Pancreas (tissue), 10 donors: ENCODE measurements at regions not wholly inside any gene's neighbourhood (a gene's known extent, or its start where the extent isn't known, plus 50 kb on each side); places are given as distances from the start of the nearest gene placed in this dataset.

Experiments
- ATAC-seq, 4 donors: fragments of 200-7000 bp; cut with Tn5 transposase; one replicate each; pipeline versions ENCODE4 v1.8.0 to v1.9.1; 2020; ENCODE audit warnings: mild to moderate bottlenecking in 4 of 4, moderate library complexity in 4 of 4
- DNase-seq, 6 donors: peaks; one replicate each; pipeline ENCODE4 v3.0.0-alpha.2; 2020
- FAIRE-seq: peaks from 2 replicates; lab custom pipeline; 2012; peaks lifted over from hg19 to GRCh38; lab: Jason Lieb, UNC
- H3K27ac ChIP-seq, 4 donors: fragments of 200-600 bp; sonication (generic); 1 replicate in 3 of 4; 2 replicates in 1 of 4; pipeline versions ENCODE4 v1.5.0 to v1.8.0; 2020
- H3K27me3 ChIP-seq, 4 donors: fragments of 200-600 bp; one replicate each; pipeline ENCODE4 v1.8.0; 2021
- H3K36me3 ChIP-seq, 3 donors: fragments of 200-600 bp; sonication (generic) in 1 of 3; one replicate each; pipeline versions ENCODE4 v1.5.0 to v1.8.0; 2020 to 2021
- H3K4me1 ChIP-seq, 3 donors: fragments of 200-600 bp; one replicate each; pipeline ENCODE4 v1.8.0; 2021
- H3K4me3 ChIP-seq, 4 donors: fragments of 200-600 bp; sonication (generic) in 2 of 4; one replicate each; pipeline versions ENCODE4 v1.5.0 to v1.8.0; 2020 to 2021
- H3K9me3 ChIP-seq, 4 donors: fragments of 200-600 bp; one replicate each; pipeline ENCODE4 v1.8.0; 2021
- WGBS, 2 donors: extraction: QIAGEN DNeasy Blood & Tissue Kit; methylation state at CpG; one replicate each; pipeline ENCODE4 v1.1.7; 2013; 5-methylcytosine and 5-hydroxymethylcytosine counted together
- intact Hi-C, 3 donors: fragments of 100-400 bp; cut with DNase I; formaldehyde crosslinking; loops; one replicate each; pipeline versions ENCODE4 v1.11.1 to v1.14.2; 2022
- TF ChIP-seq, protein P1 (sequence below), 4 donors: fragments of 200-600 bp; sonication (generic) in 3 of 4; IDR thresholded peaks; one replicate each; pipeline versions ENCODE4 v1.5.0 to v1.8.0; 2021; ENCODE audit warnings: antibody characterized with exemption in 4 of 4
- donor health status: healthy with polysubstance abuse.
- donor health status: DM: no; HTN: no; CAD: no; lungs with moderate emphysema.
- donor health status: DM: no; HTN: no; CAD: no.
- donor health status: control.
- donor health status: control.
- donor health status: Bipolar disorder and iron deficiency.
- donor health status: DM: yes; HTN: yes; CAD: no.
- donor health status: DM: no; HTN: no; CAD: no.
- donor health status: DM: no; HTN: no; CAD: no.
- donor health status: DM: yes; HTN: yes; CAD: no.

DNA sequence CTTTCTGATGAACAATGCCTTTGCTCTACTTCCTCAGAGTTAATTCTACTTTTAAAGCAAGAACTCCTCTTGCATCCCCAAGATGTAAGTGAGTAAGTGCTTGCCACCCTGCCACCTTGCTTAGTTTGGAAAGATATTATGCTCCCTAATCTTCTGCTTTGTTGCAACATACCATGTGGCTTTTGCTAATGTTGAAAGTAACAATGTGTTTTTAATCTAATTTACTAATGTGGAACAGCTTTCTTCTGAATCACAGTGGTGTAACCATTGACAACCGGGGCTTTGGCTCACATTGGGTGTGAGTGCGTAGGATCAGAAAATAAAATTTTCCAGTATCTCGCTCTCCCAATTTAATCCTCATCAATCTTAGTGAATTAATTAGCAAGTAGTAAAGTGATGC, 254.1 kb upstream of the PTER start:
- intact Hi-C loops = no loop called here
- TF ChIP-seq, protein P1, sequence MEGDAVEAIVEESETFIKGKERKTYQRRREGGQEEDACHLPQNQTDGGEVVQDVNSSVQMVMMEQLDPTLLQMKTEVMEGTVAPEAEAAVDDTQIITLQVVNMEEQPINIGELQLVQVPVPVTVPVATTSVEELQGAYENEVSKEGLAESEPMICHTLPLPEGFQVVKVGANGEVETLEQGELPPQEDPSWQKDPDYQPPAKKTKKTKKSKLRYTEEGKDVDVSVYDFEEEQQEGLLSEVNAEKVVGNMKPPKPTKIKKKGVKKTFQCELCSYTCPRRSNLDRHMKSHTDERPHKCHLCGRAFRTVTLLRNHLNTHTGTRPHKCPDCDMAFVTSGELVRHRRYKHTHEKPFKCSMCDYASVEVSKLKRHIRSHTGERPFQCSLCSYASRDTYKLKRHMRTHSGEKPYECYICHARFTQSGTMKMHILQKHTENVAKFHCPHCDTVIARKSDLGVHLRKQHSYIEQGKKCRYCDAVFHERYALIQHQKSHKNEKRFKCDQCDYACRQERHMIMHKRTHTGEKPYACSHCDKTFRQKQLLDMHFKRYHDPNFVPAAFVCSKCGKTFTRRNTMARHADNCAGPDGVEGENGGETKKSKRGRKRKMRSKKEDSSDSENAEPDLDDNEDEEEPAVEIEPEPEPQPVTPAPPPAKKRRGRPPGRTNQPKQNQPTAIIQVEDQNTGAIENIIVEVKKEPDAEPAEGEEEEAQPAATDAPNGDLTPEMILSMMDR (IDR thresholded peaks at IDR 0.05) = no peak

DNA sequence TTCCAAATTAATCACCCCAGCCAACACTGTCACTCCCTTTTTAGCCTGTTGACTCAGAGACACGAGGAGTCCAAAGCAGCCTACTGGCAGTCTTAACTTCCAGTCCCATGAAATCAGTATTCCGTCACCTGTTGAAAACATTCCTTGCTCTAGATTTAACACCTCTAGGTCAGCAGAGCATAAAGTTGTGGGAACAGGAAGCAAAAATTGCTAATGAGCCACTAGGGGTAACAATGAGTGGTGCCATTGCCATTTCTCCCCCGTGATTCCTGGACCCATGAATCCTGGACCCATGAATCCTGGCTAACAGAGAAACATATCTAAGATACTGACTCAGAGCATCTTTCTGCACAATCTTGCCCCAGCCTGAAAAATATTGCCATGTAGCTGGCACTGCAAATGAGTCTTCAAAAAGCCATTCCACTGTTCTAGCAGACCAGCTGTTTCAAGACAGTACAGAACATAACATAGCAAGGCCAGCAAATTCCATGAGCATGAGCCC, 252.7 kb upstream of the PTER start:
- no peak for DNase-seq
- Histone ChIP-seq H3K27ac (no peak overlapping the region), H3K27me3 (no peaks in the 10 kb centered on the region), H3K4me3 (no peak overlapping the region), H3K4me1 (no peaks in the 10 kb centered on the region), H3K9me3 (no peaks in the 10 kb centered on the region), H3K36me3 (no peaks in the 10 kb centered on the region)
- no peak for ATAC-seq
- WGBS, 2 donors = 61 to 62% methylated on average over 3 of the region's 3 CpGs
- no peak for FAIRE-seq
- TF ChIP-seq, protein P1 (IDR thresholded peaks at IDR 0.05) = no peak
- intact Hi-C loops = no loop called here

More for the DNA sequence above, 254.1 kb upstream of the PTER start:
- DNase-seq = no peak
- ATAC-seq = peak in 1 of 4 donors; percentile 27
- Histone ChIP-seq H3K36me3 (no peaks in the 10 kb centered on the region), H3K27ac (no peak overlapping the region), H3K27me3 (no peaks in the 10 kb centered on the region), H3K4me1 (no peaks in the 10 kb centered on the region), H3K4me3 (no peak overlapping the region), H3K9me3 (no peaks in the 10 kb centered on the region)
- FAIRE-seq = no peak
- WGBS, 2 donors = 70 to 85% methylated on average over 3 of the region's 3 CpGs

DNA sequence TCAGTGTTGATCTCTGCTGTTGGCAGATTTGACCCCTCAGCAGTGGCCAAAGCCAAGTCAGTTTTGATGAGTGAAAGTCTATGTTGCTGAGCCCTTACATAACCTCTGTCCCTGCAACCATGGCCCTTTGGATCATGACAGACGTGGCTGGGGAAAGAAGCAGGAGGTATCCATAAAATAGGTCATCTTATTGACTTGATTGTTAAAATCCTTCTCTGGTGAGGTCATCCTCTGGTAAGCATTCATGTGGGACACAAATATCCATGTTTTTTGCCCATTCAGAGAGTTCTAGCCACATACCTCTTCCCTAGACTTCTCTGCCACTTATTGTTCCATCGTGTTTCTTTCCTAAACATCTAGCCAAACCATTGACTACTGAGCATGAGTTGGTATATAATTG, 251.9 kb upstream of the PTER start:
- H3K4me1 ChIP-seq = no peaks in the 10 kb centered on the region
- no peak for DNase-seq
- H3K27ac ChIP-seq = no peak overlapping the region
- FAIRE-seq = no peak
- TF ChIP-seq, protein P1 (IDR thresholded peaks at IDR 0.05) = no peak
- intact Hi-C loops = no loop called here
- WGBS, 2 donors = 50 to 60% methylated on average over 2 of the region's 2 CpGs
- H3K27me3 ChIP-seq = no peaks in the 10 kb centered on the region
- H3K9me3 ChIP-seq = no peaks in the 10 kb centered on the region
- no peak for ATAC-seq
- no peak overlapping the region for H3K4me3 ChIP-seq
- no peaks in the 10 kb centered on the region for H3K36me3 ChIP-seq

DNA sequence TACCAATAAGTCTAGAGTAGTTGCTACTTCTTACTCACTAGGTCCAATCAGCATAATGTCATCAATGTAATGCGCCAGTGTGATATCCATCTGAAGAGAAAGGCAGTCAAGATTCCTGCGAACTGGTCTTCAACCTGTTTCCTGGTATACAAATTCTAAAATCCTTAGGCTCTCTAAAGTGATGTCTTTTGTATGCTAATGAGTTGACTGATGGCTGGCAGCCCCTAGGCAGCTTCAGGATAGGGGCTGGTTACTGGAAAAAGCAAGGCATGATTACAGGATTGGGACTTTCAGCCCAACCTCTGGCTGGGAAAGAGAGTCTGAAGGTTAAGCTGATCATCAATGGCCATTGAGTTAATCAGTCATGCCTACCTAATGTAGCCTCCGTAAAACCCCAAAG, 250.2 kb upstream of the PTER start:
- WGBS, 2 donors = 71 to 75% methylated on average over 3 of the region's 3 CpGs

DNA sequence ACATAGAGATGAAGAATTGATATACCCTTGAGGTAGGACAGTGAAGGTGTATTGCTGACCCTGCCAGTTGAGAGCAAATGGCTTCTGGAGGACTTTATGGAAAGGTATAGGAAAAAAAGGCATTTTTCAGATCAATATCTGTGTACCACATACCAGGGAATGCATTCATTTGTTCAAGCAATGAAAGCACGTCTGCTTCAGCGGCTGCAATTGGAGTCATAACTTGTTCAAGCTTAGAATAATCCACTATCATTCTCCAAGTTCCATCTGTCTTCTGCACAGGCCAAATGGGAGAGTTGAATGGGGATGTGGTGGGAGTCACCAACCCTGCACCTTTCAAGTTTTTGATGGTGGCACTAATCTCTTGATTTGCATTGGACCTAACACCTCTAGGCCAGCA, 249.6 kb upstream of the PTER start:
- FAIRE-seq (no peak), ATAC-seq (no peak), DNase-seq (no peak)
- Histone ChIP-seq H3K27ac (no peak overlapping the region), H3K36me3 (no peaks in the 10 kb centered on the region), H3K27me3 (no peaks in the 10 kb centered on the region), H3K4me3 (no peak overlapping the region), H3K9me3 (no peaks in the 10 kb centered on the region), H3K4me1 (no peaks in the 10 kb centered on the region)
- TF ChIP-seq, protein P1 (IDR thresholded peaks at IDR 0.05) = no peak
- intact Hi-C loops = no loop called here
- 48 to 54% methylated on average over 2 of the region's 2 CpGs for WGBS, 2 donors

More for the DNA sequence above, 250.2 kb upstream of the PTER start:
- no peaks in the 10 kb centered on the region for H3K4me1 ChIP-seq
- FAIRE-seq = no peak
- TF ChIP-seq, protein P1 (IDR thresholded peaks at IDR 0.05) = no peak
- intact Hi-C loops = no loop called here
- DNase-seq = no peak
- no peak overlapping the region for H3K4me3 ChIP-seq
- no peaks in the 10 kb centered on the region for H3K36me3 ChIP-seq
- no peak overlapping the region for H3K27ac ChIP-seq
- ATAC-seq = no peak
- no peaks in the 10 kb centered on the region for H3K9me3 ChIP-seq
- no peaks in the 10 kb centered on the region for H3K27me3 ChIP-seq
